K562 (cell line): ENCODE measurements at regions not wholly inside any gene's neighbourhood (a gene's known extent, or its start where the extent isn't known, plus 50 kb on each side); places are given as distances from the start of the nearest gene placed in this dataset.

ENCODE experiments used
- ATAC-seq: fragments of 200-7000 bp; cut with Tn5 transposase; 3 replicates; pipeline ENCODE4 v1.9.1; 2020; ENCODE audit warnings: moderate library complexity
- BruUV-seq: library from RNA; stranded (reverse); fragments of 400-500 nt; replicated peaks from 2 replicates; lab custom pipeline; 2021; lab: Mats Ljungman, UMichigan
- CTCF ChIA-PET: fragments of 300-600 bp; formaldehyde crosslinking; extraction: SDS; loops from one replicate; lab custom pipeline; 2021; ENCODE audit warnings: low intra/inter-chr PET ratio; lab: Yijun Ruan, JAX
- POLR2A ChIA-PET: fragments of 300-600, 350-650 bp; sonication (Branson Sonifier 250); formaldehyde crosslinking; extraction: SDS; loops from one replicate; lab custom pipeline; 2021; ENCODE audit warnings: antibody characterized with exemption, inconsistent platforms; lab: Yijun Ruan, JAX
- DNase-seq, 4 experiments: peaks; one replicate each; pipeline versions ENCODE4 v3.0.0 to v3.0.0-alpha.2; 2011 to 2018; ENCODE audit warnings: low spot score in 3 of 4, mixed read lengths in 3 of 4; ENCODE audit errors: extremely low read depth in 1 of 4
- FAIRE-seq: peaks from 2 replicates; lab custom pipeline; 2011; peaks lifted over from hg19 to GRCh38; lab: Jason Lieb, UNC
- H2AFZ ChIP-seq: 2 replicates; pipeline ENCODE4 v1.6.0; 2011; ENCODE audit warnings: low read depth, low read length, control low read depth, inconsistent platforms
- H3K27ac ChIP-seq: fragments of 200-600 bp; 3 replicates; pipeline ENCODE4 v1.8.0; 2011; ENCODE audit warnings: low read depth, mild to moderate bottlenecking, control low read depth, inconsistent platforms, low read length, moderate library complexity, mixed read lengths; ENCODE audit errors: extremely low read depth
- H3K27me3 ChIP-seq, 2 experiments: fragments of 300-600 bp in 1 of 2; 2 replicates in 1 of 2; 3 replicates in 1 of 2; pipeline versions ENCODE4 v1.6.0 to v1.8.0; 2011; ENCODE audit warnings: inconsistent platforms in 2 of 2, low read length in 2 of 2, mild to moderate bottlenecking in 1 of 2, mixed read lengths in 1 of 2, moderate library complexity in 1 of 2; ENCODE audit not compliant: control insufficient read depth in 2 of 2, insufficient read depth in 2 of 2
- H3K36me3 ChIP-seq: fragments of 300-600 bp; 3 replicates; pipeline ENCODE4 v1.8.0; 2011; ENCODE audit warnings: mild to moderate bottlenecking, low read length, inconsistent platforms; ENCODE audit not compliant: control insufficient read depth, insufficient read depth
- H3K4me1 ChIP-seq, 2 experiments: fragments of 200-600 bp in 1 of 2; replicated peaks in 1 of 2; 2 replicates in 1 of 2; 3 replicates in 1 of 2; pipeline versions ENCODE4 v1.5.1 to v1.8.0; 2011; ENCODE audit warnings: inconsistent platforms in 2 of 2, low read length in 2 of 2, mild to moderate bottlenecking in 1 of 2, mixed read lengths in 1 of 2, moderate library complexity in 1 of 2; ENCODE audit not compliant: control insufficient read depth in 2 of 2, insufficient read depth in 2 of 2
- H3K4me2 ChIP-seq: 2 replicates; pipeline ENCODE4 v1.6.1; 2011; ENCODE audit warnings: low read length, control low read depth, inconsistent platforms, mixed read lengths; ENCODE audit not compliant: insufficient read depth
- H3K4me3 ChIP-seq: fragments of 200-600 bp; sonication (generic), shearing (Covaris generic); 2 replicates; pipeline ENCODE4 v1.5.1; 2016; ENCODE audit warnings: control low read depth, inconsistent platforms
- H3K79me2 ChIP-seq: fragments of 200-600 bp; 3 replicates; pipeline ENCODE4 v1.8.0; 2011; ENCODE audit warnings: low read length, inconsistent platforms; ENCODE audit not compliant: control insufficient read depth, insufficient read depth
- H3K9ac ChIP-seq, 2 experiments: 2 replicates each; pipeline versions ENCODE4 v1.6.0 to v1.6.1; 2011; ENCODE audit warnings: low read depth in 2 of 2, low read length in 2 of 2, control low read depth in 1 of 2, inconsistent platforms in 1 of 2, mild to moderate bottlenecking in 1 of 2, mixed read lengths in 1 of 2; ENCODE audit not compliant: insufficient read depth in 1 of 2
- H3K9me1 ChIP-seq: one replicate; pipeline ENCODE4 v1.6.0; 2011; ENCODE audit warnings: inconsistent platforms, mild to moderate bottlenecking, low read length, moderate library complexity; ENCODE audit not compliant: control insufficient read depth, insufficient read depth
- H3K9me3 ChIP-seq: replicated peaks from 2 replicates; pipeline ENCODE4 v1.5.1; 2011; ENCODE audit warnings: low read depth, low read length, inconsistent platforms; ENCODE audit not compliant: control insufficient read depth, insufficient read depth
- H4K20me1 ChIP-seq: replicated peaks from 2 replicates; pipeline ENCODE4 v1.6.1; 2011; ENCODE audit warnings: low read length, inconsistent platforms, mixed read lengths; ENCODE audit not compliant: control insufficient read depth, insufficient read depth
- ARNT ChIP-seq, 2 experiments: fragments of 450-650 bp; IDR thresholded peaks; 2 replicates each; pipeline ENCODE4 v1.6.1; 2016; ENCODE audit warnings: mild to moderate bottlenecking in 1 of 2
- EGR1 ChIP-seq: fragments of 450-650 bp; conservative IDR thresholded peaks from 2 replicates; pipeline ENCODE4 v1.6.1; 2017; ENCODE audit warnings: mild to moderate bottlenecking
- EHMT2 ChIP-seq: fragments of 450-650 bp; IDR thresholded peaks from 2 replicates; pipeline ENCODE4 v1.6.1; 2018; ENCODE audit warnings: antibody characterized with exemption
- EP300 ChIP-seq: IDR thresholded peaks from 2 replicates; pipeline ENCODE4 v1.6.1; 2012; ENCODE audit warnings: low read length, improper control_type of control experiment
- FOXP1 ChIP-seq: sonication (generic); formaldehyde crosslinking; IDR thresholded peaks from 2 replicates; pipeline ENCODE4 v1.8.0; 2022; ENCODE audit warnings: mild to moderate bottlenecking, missing genetic modification reagents
- HOXB6 ChIP-seq: fragments of 250-450 bp; sonication (Bioruptor Pico); IDR thresholded peaks from 2 replicates; pipeline ENCODE4 v1.5.1; 2022; ENCODE audit warnings: mild to moderate bottlenecking, borderline replicate concordance
- KAT7 ChIP-seq: sonication (generic); formaldehyde crosslinking; IDR thresholded peaks from 2 replicates; pipeline ENCODE4 v1.8.0; 2022; ENCODE audit warnings: missing genetic modification reagents, mild to moderate bottlenecking, borderline replicate concordance
- KDM5B ChIP-seq: fragments of 200-600 bp; sonication (generic); IDR thresholded peaks from 2 replicates; pipeline ENCODE4 v1.6.1; 2012; ENCODE audit warnings: low read depth, mild to moderate bottlenecking, moderate library complexity, low read length, control low read depth, inconsistent platforms; ENCODE audit not compliant: insufficient replicate concordance
- MAZ ChIP-seq, 2 experiments: fragments of 450-650 bp in 1 of 2; sonication (generic) in 1 of 2; formaldehyde crosslinking; IDR thresholded peaks in 1 of 2; conservative IDR thresholded peaks in 1 of 2; 2 replicates each; pipeline versions ENCODE4 v1.4.0 to v1.5.0; 2020; ENCODE audit warnings: mild to moderate bottlenecking in 1 of 2, missing genetic modification reagents in 1 of 2
- PCBP2 ChIP-seq: fragments of 200-400 bp; formaldehyde crosslinking; IDR thresholded peaks from 2 replicates; pipeline ENCODE4 v1.6.1; 2018; ENCODE audit warnings: low read length, low read depth, mild to moderate bottlenecking, moderate library complexity; ENCODE audit not compliant: poor library complexity, severe bottlenecking
- SNRNP70 ChIP-seq: fragments of 200-400 bp; formaldehyde crosslinking; optimal IDR thresholded peaks from 2 replicates; pipeline ENCODE3; 2017; ENCODE audit warnings: low read depth, low read length
- ZC3H8 ChIP-seq: fragments of 450-650 bp; IDR thresholded peaks from 2 replicates; pipeline ENCODE4 v1.6.1; 2017
- ZNF124 ChIP-seq: sonication (generic); formaldehyde crosslinking; IDR thresholded peaks from 2 replicates; pipeline ENCODE4 v1.8.1; 2022; ENCODE audit warnings: missing genetic modification reagents
- ZNF24 ChIP-seq: fragments of 450-650 bp; IDR thresholded peaks from 2 replicates; pipeline ENCODE4 v1.6.1; 2016
- ZNF431 ChIP-seq: sonication (generic); formaldehyde crosslinking; IDR thresholded peaks from 2 replicates; pipeline ENCODE4 v1.8.0; 2022; ENCODE audit warnings: mild to moderate bottlenecking, missing genetic modification reagents
- ZNF551 ChIP-seq: fragments of 250-450 bp; sonication (Bioruptor Pico); IDR thresholded peaks from 2 replicates; pipeline ENCODE4 v1.5.0; 2021; ENCODE audit warnings: mild to moderate bottlenecking, moderate library complexity
- ZNF79 ChIP-seq: fragments of 250-450 bp; sonication (Bioruptor Pico); IDR thresholded peaks from 2 replicates; pipeline ENCODE4 v1.4.0; 2020; ENCODE audit warnings: low read depth, mild to moderate bottlenecking, moderate library complexity
- WGBS: fragments of 100-300 bp; shearing (Covaris generic); methylation state at CpG from one replicate; pipeline ENCODE4 v1.1.6; 2016; ENCODE audit warnings: low coverage, mixed read lengths; ENCODE audit not compliant: insufficient coverage; ENCODE audit errors: missing lambda C conversion rate; 5-methylcytosine and 5-hydroxymethylcytosine counted together
- in situ Hi-C: fragments of 300-500 bp; cut with MboI; formaldehyde crosslinking; loops from 4 replicates; pipeline ENCODE4 v1.15.0; 2018; ENCODE audit warnings: inconsistent platforms, mixed read lengths
- intact Hi-C: fragments of 100-400 bp; cut with micrococcal nuclease; formaldehyde crosslinking; loops from 2 replicates; pipeline ENCODE4 v1.14.2; 2022
- TF ChIP-seq, protein P1 (sequence below): fragments of 250-450 bp; sonication (Bioruptor Pico); IDR thresholded peaks from 2 replicates; pipeline ENCODE4 v1.5.0; 2021
- TF ChIP-seq, protein P2 (sequence below): fragments of 450-650 bp; formaldehyde crosslinking; IDR thresholded peaks from 2 replicates; pipeline ENCODE4 v1.4.0; 2020; ENCODE audit warnings: mild to moderate bottlenecking, moderate library complexity
- TF ChIP-seq, protein P3 (sequence below): IDR thresholded peaks from 2 replicates; pipeline ENCODE4 v1.6.1; 2016; ENCODE audit warnings: missing genetic modification characterization, missing compliant biosample characterization

- no peaks in the 10 kb centered on the region for H3K27me3 ChIP-seq
- in situ Hi-C loops: no loop called here
- POLR2A ChIA-PET: no interaction called here
- no peak for TF ChIP-seq KAT7 (CRISPR knock-in tag)
- no peak for TF ChIP-seq ARNT (IDR thresholded peaks at IDR 0.05)
- no peak for TF ChIP-seq ZNF24
- TF ChIP-seq EP300: no peak
- TF ChIP-seq FOXP1 (CRISPR knock-in tag): no peak
- TF ChIP-seq ZNF551 (CRISPR knock-in tag): no peak
- TF ChIP-seq, protein P1, sequence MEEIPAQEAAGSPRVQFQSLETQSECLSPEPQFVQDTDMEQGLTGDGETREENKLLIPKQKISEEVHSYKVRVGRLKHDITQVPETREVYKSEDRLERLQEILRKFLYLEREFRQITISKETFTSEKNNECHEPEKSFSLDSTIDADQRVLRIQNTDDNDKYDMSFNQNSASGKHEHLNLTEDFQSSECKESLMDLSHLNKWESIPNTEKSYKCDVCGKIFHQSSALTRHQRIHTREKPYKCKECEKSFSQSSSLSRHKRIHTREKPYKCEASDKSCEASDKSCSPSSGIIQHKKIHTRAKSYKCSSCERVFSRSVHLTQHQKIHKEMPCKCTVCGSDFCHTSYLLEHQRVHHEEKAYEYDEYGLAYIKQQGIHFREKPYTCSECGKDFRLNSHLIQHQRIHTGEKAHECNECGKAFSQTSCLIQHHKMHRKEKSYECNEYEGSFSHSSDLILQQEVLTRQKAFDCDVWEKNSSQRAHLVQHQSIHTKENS (CRISPR knock-in tag): no peak
- no peak for TF ChIP-seq KDM5B
- no peak for TF ChIP-seq EHMT2
- no peak for TF ChIP-seq ZNF79
- TF ChIP-seq ZNF124 (CRISPR knock-in tag): no peak
- TF ChIP-seq, protein P2, sequence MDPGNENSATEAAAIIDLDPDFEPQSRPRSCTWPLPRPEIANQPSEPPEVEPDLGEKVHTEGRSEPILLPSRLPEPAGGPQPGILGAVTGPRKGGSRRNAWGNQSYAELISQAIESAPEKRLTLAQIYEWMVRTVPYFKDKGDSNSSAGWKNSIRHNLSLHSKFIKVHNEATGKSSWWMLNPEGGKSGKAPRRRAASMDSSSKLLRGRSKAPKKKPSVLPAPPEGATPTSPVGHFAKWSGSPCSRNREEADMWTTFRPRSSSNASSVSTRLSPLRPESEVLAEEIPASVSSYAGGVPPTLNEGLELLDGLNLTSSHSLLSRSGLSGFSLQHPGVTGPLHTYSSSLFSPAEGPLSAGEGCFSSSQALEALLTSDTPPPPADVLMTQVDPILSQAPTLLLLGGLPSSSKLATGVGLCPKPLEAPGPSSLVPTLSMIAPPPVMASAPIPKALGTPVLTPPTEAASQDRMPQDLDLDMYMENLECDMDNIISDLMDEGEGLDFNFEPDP: no peak
- no peak for TF ChIP-seq HOXB6 (CRISPR knock-in tag)
- TF ChIP-seq ZNF431: no peak
- no peak for TF ChIP-seq MAZ (CRISPR knock-in tag; conservative IDR thresholded peaks at IDR 0.05 in 1 of 2, IDR thresholded peaks at IDR 0.05 in 1 of 2)
- no peak for TF ChIP-seq PCBP2
- TF ChIP-seq EGR1: no peak
- TF ChIP-seq, protein P3, sequence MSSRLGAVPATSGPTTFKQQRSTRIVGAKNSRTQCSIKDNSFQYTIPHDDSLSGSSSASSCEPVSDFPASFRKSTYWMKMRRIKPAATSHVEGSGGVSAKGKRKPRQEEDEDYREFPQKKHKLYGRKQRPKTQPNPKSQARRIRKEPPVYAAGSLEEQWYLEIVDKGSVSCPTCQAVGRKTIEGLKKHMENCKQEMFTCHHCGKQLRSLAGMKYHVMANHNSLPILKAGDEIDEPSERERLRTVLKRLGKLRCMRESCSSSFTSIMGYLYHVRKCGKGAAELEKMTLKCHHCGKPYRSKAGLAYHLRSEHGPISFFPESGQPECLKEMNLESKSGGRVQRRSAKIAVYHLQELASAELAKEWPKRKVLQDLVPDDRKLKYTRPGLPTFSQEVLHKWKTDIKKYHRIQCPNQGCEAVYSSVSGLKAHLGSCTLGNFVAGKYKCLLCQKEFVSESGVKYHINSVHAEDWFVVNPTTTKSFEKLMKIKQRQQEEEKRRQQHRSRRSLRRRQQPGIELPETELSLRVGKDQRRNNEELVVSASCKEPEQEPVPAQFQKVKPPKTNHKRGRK (tag): no peak
- no peak for TF ChIP-seq SNRNP70
- TF ChIP-seq ZC3H8: no peak
- no peaks in the 10 kb centered on the region for H4K20me1 ChIP-seq
- intact Hi-C loops: no loop called here
- no peak for FAIRE-seq
- WGBS: 1% methylated on average over 12 of the region's 14 CpGs
- no peak overlapping the region for H2AFZ ChIP-seq
- no peak overlapping the region for H3K4me2 ChIP-seq
- no peaks in the 10 kb centered on the region for H3K79me2 ChIP-seq
- no peak overlapping the region for H3K9ac ChIP-seq
- BruUV-seq: no TSS peak
- no peaks in the 10 kb centered on the region for H3K4me1 ChIP-seq
- no peaks in the 10 kb centered on the region for H3K9me1 ChIP-seq
- H3K4me3 ChIP-seq: no peak overlapping the region
- CTCF ChIA-PET: no interaction called here
- DNase-seq: no peak
- H3K36me3 ChIP-seq: no peaks in the 10 kb centered on the region
- no peak for ATAC-seq
- H3K9me3 ChIP-seq: no peaks in the 10 kb centered on the region; the same call in 1 of the 2 replicates
- no peak overlapping the region for H3K27ac ChIP-seq
Observed at GRCh38 chr10:36283827-36284226, 641.7 kb upstream of the FZD8 start.
